HG02763 (cell line): ENCODE measurements at regions not wholly inside any gene's neighbourhood (a gene's known extent, or its start where the extent isn't known, plus 50 kb on each side); places are given as distances from the start of the nearest gene placed in this dataset.

Experiments used
- ATAC-seq: cut with Tn5 transposase; IDR thresholded peaks from one replicate; pipeline ENCODE4 v1.9.1; 2021; ENCODE audit warnings: mild to moderate bottlenecking, moderate library complexity; ENCODE audit not compliant: unreplicated experiment

GRCh38 chr2:8303322-8303832, 378.5 kb upstream of the ID2 start:
- ATAC-seq = peak; percentile 70

- no peak for ATAC-seq
Measured at GRCh38 chr2:8304821-8305766, 376.8 kb upstream of the ID2 start.

GRCh38 chr2:8306530-8307351, 375.1 kb upstream of the ID2 start:
- no peak for ATAC-seq

- no peak for ATAC-seq
Measured at GRCh38 chr2:8307606-8308180, 374.2 kb upstream of the ID2 start.

- ATAC-seq = no peak
Measured at GRCh38 chr2:8309131-8309530, 372.7 kb upstream of the ID2 start.

GRCh38 chr2:8310557-8311455, 371.1 kb upstream of the ID2 start:
- ATAC-seq = no peak

- no peak for ATAC-seq
Measured at GRCh38 chr2:8312221-8312620, 369.6 kb upstream of the ID2 start.

GRCh38 chr2:8312861-8313830, 368.7 kb upstream of the ID2 start:
- ATAC-seq = peak; percentile 78

- no peak for ATAC-seq
Measured at GRCh38 chr2:8314063-8314462, 367.8 kb upstream of the ID2 start.

- ATAC-seq = no peak
Measured at GRCh38 chr2:8315531-8316165, 366.2 kb upstream of the ID2 start.

GRCh38 chr2:8316356-8316755, 365.5 kb upstream of the ID2 start:
- no peak for ATAC-seq

GRCh38 chr2:8317418-8317817, 364.4 kb upstream of the ID2 start:
- ATAC-seq = no peak

- ATAC-seq = no peak
Measured at GRCh38 chr2:8319219-8319618, 362.6 kb upstream of the ID2 start.

GRCh38 chr2:8320311-8321066, 361.4 kb upstream of the ID2 start:
- ATAC-seq = no peak

GRCh38 chr2:8322634-8323033, 359.2 kb upstream of the ID2 start:
- ATAC-seq = no peak

- ATAC-seq = no peak
Measured at GRCh38 chr2:8324164-8324856, 357.5 kb upstream of the ID2 start.

GRCh38 chr2:8324901-8325300, 357.0 kb upstream of the ID2 start:
- no peak for ATAC-seq
